ENCODE measurements at regions not wholly inside any gene's neighbourhood (a gene's known extent, or its start where the extent isn't known, plus 50 kb on each side); places are given as distances from the start of the nearest gene placed in this dataset.
"Not testable (repeated sequence)": the region's sequence is repeated elsewhere in the genome, so short reads cannot be mapped to it uniquely, and the experiment has no call there.

DNA sequence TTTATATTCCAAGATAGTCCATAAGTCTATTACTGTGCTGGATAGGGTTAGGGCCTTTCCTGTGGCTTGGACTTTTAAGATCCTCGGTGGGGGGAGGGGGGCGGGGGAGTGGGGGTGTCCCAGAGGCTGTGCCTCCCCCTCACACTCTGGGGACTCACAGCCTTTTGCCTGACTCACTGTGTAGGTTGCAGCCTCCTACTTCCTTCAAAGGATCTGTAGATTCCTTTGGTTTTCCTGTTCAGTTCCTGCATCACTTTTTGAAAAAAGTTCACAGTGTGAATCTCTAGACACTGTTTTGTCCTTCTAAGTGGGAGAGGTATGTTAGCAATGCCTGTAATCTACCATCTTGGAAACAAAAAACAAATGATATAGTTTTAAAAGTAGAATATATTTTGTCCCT, 999.9 kb downstream of the GLUD2 start:
- no peak for DNase-seq (ENCODE audit: low read depth)

- DNase-seq (ENCODE audit: low read depth), result no peak
Observed at GRCh38 chrX:122055460-122055859, 1008.0 kb downstream of the GLUD2 start.

DNA sequence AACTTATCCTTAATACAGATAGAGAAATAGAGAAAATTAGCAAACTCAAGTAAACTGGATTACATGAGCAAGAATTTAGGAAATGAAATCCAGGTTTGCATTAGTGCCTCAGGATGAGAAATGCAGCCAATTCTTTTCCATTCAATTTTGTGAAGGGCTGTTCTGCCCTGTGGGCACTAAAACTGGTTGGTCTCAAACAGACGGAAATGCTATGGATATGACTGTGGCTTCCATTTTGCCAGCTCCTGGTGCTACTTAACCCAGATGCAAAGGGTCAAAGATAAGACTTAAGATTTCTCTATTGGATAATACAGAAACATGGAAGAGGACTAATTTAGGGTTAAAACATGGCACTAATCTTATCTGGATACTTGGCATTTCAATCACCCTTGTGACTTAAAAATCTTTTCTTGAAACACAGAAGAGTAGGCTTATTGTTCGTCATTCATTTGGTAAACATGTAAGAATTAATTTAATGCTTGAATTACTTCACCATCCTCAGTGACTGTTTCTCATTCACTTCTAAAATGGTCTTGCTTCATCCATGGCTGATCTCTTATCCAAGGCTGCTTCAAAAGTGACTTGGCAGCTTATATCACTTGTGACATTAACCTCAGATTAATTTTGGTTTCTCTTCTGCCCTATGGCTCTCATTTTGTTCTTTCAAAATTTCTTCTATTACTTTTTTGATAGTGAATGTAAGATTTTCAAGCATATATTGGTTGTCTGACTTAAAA, 1008.7 kb downstream of the GLUD2 start:
- DNase-seq (ENCODE audit: low read depth), result no peak

- DNase-seq (ENCODE audit: low read depth), result no peak
Observed at GRCh38 chrX:122076241-122076640, 1028.8 kb downstream of the GLUD2 start.

- DNase-seq (ENCODE audit: low read depth), result no peak
Observed at GRCh38 chrX:122078079-122078478, 1030.7 kb downstream of the GLUD2 start.

GRCh38 chrX:122087341-122087740, 1039.9 kb downstream of the GLUD2 start:
- no peak for DNase-seq (ENCODE audit: low read depth)

- DNase-seq (ENCODE audit: low read depth), result no peak
Observed at GRCh38 chrX:122091571-122091970, 1044.2 kb downstream of the GLUD2 start.

DNA sequence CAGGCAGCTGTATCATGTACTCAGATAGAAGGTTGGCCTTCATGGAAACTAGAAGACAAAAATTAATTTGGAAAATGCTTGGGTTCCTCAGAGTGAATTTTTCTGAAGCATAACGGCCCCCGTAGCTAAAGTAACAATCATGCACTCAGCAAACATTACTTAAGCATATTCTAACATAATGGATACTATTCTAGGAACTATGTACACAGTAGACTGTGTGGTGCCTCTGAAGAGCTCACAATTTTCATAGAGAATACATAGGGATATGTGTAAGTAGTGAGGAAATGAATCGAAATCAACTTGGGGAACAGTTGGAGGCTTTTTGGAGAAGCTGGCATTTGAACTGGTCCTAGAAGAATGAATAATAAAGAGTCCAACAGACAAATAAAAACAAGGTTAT, 1045.0 kb downstream of the GLUD2 start:
- no peak for DNase-seq (ENCODE audit: low read depth)

DNA sequence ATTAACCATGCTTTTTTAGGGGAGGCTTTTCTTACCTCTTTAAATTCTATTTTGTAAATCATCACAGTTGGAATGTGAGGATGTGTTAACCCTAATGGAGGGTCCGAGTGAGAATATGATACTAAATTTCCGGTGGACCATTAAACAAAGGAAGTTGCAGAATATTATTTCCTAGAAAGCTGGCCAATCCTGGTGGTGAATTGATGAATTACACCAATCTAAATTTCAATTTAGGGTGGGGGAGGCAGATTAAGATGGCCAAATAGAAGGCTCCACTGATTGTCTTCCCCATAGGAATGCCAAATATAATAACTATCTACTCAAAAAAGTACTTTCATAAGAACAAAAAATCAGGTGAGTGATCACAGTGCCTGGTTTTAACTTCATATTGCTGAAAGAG, 1045.6 kb downstream of the GLUD2 start:
- DNase-seq (ENCODE audit: low read depth), result no peak

GRCh38 chrX:122094611-122095010, 1047.2 kb downstream of the GLUD2 start:
- no peak for DNase-seq (ENCODE audit: low read depth)

- no peak for DNase-seq (ENCODE audit: low read depth)
Observed at GRCh38 chrX:122113376-122113775, 1066.0 kb downstream of the GLUD2 start.

- DNase-seq (ENCODE audit: low read depth), result no peak
Observed at GRCh38 chrX:122113896-122114295, 1066.5 kb downstream of the GLUD2 start.

- DNase-seq (ENCODE audit: low read depth), result no peak
Observed at GRCh38 chrX:122115604-122116003, 1068.2 kb downstream of the GLUD2 start.

- no peak for DNase-seq (ENCODE audit: low read depth)
Observed at GRCh38 chrX:122119361-122119760, 1064.7 kb upstream of the GRIA3 start.

- DNase-seq (ENCODE audit: low read depth), result no peak
Observed at GRCh38 chrX:122122274-122122673, 1061.8 kb upstream of the GRIA3 start.

- no peak for DNase-seq (ENCODE audit: low read depth)
Observed at GRCh38 chrX:122133478-122133877, 1050.6 kb upstream of the GRIA3 start.

- no peak for DNase-seq (ENCODE audit: low read depth)
Observed at GRCh38 chrX:122134291-122134690, 1049.8 kb upstream of the GRIA3 start.

- no peak for DNase-seq (ENCODE audit: low read depth)
Observed at GRCh38 chrX:122135070-122135469, 1049.0 kb upstream of the GRIA3 start.

GRCh38 chrX:122140219-122140618, 1043.9 kb upstream of the GRIA3 start:
- not testable (repeated sequence) for DNase-seq (ENCODE audit: low read depth)

GRCh38 chrX:122154019-122154418, 1030.1 kb upstream of the GRIA3 start:
- DNase-seq (ENCODE audit: low read depth), result no peak

DNA sequence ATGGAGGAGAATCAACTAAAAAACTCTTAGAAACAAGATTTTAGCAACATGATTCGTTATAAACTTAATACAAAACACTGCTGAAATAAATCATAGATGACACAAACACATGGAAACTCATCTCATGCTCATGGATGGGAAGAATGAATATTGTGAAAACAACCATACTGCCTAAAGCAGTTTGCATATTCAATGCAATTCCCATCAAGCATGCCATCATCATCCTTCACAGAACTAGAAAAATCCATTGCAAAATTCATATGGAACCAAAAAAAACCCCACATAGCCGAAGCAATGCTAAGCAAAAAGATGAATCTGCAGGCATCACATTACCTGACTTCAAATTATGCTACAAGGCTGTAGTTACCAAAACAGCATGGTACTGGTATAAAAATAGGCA, 1015.8 kb upstream of the GRIA3 start:
- no peak for DNase-seq (ENCODE audit: low read depth)

GRCh38 chrX:122184791-122185190, 999.3 kb upstream of the GRIA3 start:
- no peak for DNase-seq (ENCODE audit: low read depth)

GRCh38 chrX:122187069-122187713, 996.9 kb upstream of the GRIA3 start:
- DNase-seq (ENCODE audit: low read depth), result no peak

GRCh38 chrX:122188751-122189150, 995.3 kb upstream of the GRIA3 start:
- no peak for DNase-seq (ENCODE audit: low read depth)
